MM.1S (cell line): ENCODE measurements at regions not wholly inside any gene's neighbourhood (a gene's known extent, or its start where the extent isn't known, plus 50 kb on each side); places are given as distances from the start of the nearest gene placed in this dataset.

Experiments
- DNase-seq: peaks from one replicate; pipeline ENCODE4 v3.0.0-alpha.2; 2015
- H2AFZ ChIP-seq: fragments of 300-600 bp; sonication (generic); 2 replicates; pipeline ENCODE4 v1.6.0; 2016; ENCODE audit warnings: antibody characterized with exemption, low read length
- H3F3A ChIP-seq: fragments of 300-600 bp; sonication (generic); 2 replicates; pipeline ENCODE4 v1.6.1; 2016; ENCODE audit warnings: mild to moderate bottlenecking, antibody characterized with exemption, low read length, moderate library complexity, mixed read lengths; ENCODE audit not compliant: insufficient read depth
- H3K27ac ChIP-seq: fragments of 300-600 bp; sonication (generic); 2 replicates; pipeline ENCODE4 v1.5.1; 2016; ENCODE audit warnings: mild to moderate bottlenecking, low read length
- H3K27me3 ChIP-seq: fragments of 300-600 bp; sonication (generic); replicated peaks from 2 replicates; pipeline ENCODE4 v1.6.0; 2016; ENCODE audit warnings: low read length; ENCODE audit not compliant: insufficient read depth
- H3K36me3 ChIP-seq: fragments of 300-600 bp; sonication (generic); replicated peaks from 2 replicates; pipeline ENCODE4 v1.6.1; 2016; ENCODE audit warnings: mild to moderate bottlenecking, low read length, mixed read lengths; ENCODE audit not compliant: insufficient read depth
- H3K4me1 ChIP-seq: fragments of 300-600 bp; sonication (generic); 2 replicates; pipeline ENCODE4 v1.6.1; 2016; ENCODE audit warnings: low read length, mixed read lengths
- H3K4me2 ChIP-seq: fragments of 300-600 bp; sonication (generic); 2 replicates; pipeline ENCODE4 v1.6.0; 2016; ENCODE audit warnings: low read depth, low read length
- H3K4me3 ChIP-seq: fragments of 300-600 bp; sonication (generic); 2 replicates; pipeline ENCODE4 v1.5.1; 2016; ENCODE audit warnings: low read length, mixed read lengths
- H3K79me2 ChIP-seq: fragments of 300-600 bp; sonication (generic); 2 replicates; pipeline ENCODE4 v1.6.1; 2016; ENCODE audit warnings: mixed run types, low read length, mixed read lengths
- H3K9ac ChIP-seq: fragments of 300-600 bp; sonication (generic); 2 replicates; pipeline ENCODE4 v1.6.1; 2016; ENCODE audit warnings: low read length, mixed read lengths
- H3K9me2 ChIP-seq: fragments of 300-600 bp; sonication (generic); replicated peaks from 2 replicates; pipeline ENCODE4 v1.6.1; 2016; ENCODE audit warnings: mild to moderate bottlenecking, low read length, mixed read lengths; ENCODE audit not compliant: insufficient read depth
- H3K9me3 ChIP-seq: fragments of 300-600 bp; sonication (generic); replicated peaks from 2 replicates; pipeline ENCODE4 v1.6.1; 2016; ENCODE audit warnings: mild to moderate bottlenecking, low read length, mixed read lengths; ENCODE audit not compliant: insufficient read depth
- H4K20me1 ChIP-seq: fragments of 300-600 bp; sonication (generic); 2 replicates; pipeline ENCODE4 v1.6.1; 2016; ENCODE audit warnings: mild to moderate bottlenecking, low read length, moderate library complexity, mixed read lengths; ENCODE audit not compliant: insufficient read depth
- EZH2 ChIP-seq: fragments of 300-600 bp; sonication (generic); optimal IDR thresholded peaks from 2 replicates; pipeline ENCODE3; 2017; ENCODE audit warnings: low read depth, mild to moderate bottlenecking, antibody characterized with exemption, low read length, mixed read lengths
- EZH2phosphoT487 ChIP-seq: fragments of 300-600 bp; sonication (generic); IDR thresholded peaks from 2 replicates; pipeline ENCODE4 v1.6.1; 2018; ENCODE audit warnings: antibody characterized with exemption, low read length
- TF ChIP-seq, protein P1 (sequence below): fragments of 300-600 bp; sonication (generic); IDR thresholded peaks from 2 replicates; pipeline ENCODE4 v1.5.1; 2016; ENCODE audit warnings: antibody characterized with exemption, low read length, mixed read lengths

DNA sequence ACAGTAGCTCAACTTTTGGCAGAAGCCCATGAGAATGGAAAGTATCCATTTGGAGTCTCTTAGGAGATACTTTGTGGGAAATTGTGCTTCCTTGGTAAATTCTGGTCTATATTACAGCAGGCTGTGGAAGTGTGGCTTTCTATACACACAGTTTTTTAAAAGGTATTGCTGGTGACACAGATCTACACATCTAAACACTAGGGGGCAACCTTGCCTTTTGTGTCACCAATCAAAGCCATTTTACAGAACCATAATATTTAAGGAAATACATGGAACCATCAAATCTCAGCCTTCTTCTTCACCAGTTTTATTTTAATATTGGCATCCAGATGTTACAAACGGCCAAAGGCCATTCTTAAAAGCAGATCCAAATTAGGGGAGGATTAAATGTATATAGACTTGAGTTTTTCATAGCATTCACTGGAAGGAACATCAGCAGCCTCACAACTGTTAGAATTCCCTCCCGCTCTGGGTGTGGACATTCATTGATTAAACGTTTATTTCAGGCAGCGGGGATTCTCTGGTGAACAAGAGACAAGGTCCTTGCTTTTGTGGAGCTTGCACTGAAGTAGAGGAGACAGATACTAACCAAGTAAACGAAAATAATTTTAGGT, 132.4 kb upstream of the EPB41L4A start:
- Histone ChIP-seq H3K4me1 (peaks cover 16% of the 10 kb centered on the region), H3K4me2 (no peak overlapping the region), H3K9ac (no peak overlapping the region), H2AFZ (no peak overlapping the region), H4K20me1 (no peaks in the 10 kb centered on the region), H3K9me3 (no peaks in the 10 kb centered on the region), H3K27me3 (no peaks in the 10 kb centered on the region), H3K9me2 (no peaks in the 10 kb centered on the region), H3K79me2 (no peaks in the 10 kb centered on the region), H3F3A (peaks cover 8% of the 10 kb centered on the region; the same call in 1 of the 2 replicates), H3K27ac (no peak overlapping the region), H3K36me3 (no peaks in the 10 kb centered on the region), H3K4me3 (no peak overlapping the region)
- TF ChIP-seq EZH2phosphoT487 (no peak), EZH2 (no peak)
- TF ChIP-seq, protein P1, sequence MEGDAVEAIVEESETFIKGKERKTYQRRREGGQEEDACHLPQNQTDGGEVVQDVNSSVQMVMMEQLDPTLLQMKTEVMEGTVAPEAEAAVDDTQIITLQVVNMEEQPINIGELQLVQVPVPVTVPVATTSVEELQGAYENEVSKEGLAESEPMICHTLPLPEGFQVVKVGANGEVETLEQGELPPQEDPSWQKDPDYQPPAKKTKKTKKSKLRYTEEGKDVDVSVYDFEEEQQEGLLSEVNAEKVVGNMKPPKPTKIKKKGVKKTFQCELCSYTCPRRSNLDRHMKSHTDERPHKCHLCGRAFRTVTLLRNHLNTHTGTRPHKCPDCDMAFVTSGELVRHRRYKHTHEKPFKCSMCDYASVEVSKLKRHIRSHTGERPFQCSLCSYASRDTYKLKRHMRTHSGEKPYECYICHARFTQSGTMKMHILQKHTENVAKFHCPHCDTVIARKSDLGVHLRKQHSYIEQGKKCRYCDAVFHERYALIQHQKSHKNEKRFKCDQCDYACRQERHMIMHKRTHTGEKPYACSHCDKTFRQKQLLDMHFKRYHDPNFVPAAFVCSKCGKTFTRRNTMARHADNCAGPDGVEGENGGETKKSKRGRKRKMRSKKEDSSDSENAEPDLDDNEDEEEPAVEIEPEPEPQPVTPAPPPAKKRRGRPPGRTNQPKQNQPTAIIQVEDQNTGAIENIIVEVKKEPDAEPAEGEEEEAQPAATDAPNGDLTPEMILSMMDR = peak; percentile 80
- peak; percentile 59 for DNase-seq

DNA sequence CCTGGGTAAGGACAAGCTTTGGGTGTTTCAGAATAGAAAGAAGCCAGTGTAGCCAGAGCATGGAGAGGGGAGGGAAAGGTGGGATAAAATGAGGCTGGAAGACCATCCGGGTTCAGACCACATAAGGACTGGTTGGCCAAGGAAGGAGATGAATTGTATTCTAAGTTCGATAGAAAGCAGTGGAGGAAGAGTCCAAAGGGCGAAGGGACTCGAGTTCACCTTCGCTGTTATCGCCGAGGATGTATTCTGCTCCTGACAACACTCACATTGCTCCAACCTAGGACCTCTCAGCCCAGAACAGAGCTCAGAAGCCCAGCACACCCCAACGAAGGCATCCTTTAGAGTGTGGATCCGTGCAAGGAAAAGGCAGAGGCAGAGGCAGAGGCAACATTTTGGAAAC, 133.1 kb upstream of the EPB41L4A start:
- Histone ChIP-seq H3K79me2 (no peaks in the 10 kb centered on the region), H4K20me1 (no peaks in the 10 kb centered on the region), H3K9me3 (no peaks in the 10 kb centered on the region), H3K9ac (no peak overlapping the region), H3K27me3 (no peaks in the 10 kb centered on the region), H3K9me2 (no peaks in the 10 kb centered on the region), H2AFZ (no peak overlapping the region), H3K36me3 (no peaks in the 10 kb centered on the region), H3F3A (peaks cover 8% of the 10 kb centered on the region; the same call in 1 of the 2 replicates), H3K4me3 (no peak overlapping the region), H3K4me1 (peaks cover 16% of the 10 kb centered on the region), H3K27ac (no peak overlapping the region), H3K4me2 (no peak overlapping the region)
- TF ChIP-seq, protein P1 = no peak
- TF ChIP-seq EZH2 = no peak
- TF ChIP-seq EZH2phosphoT487 = no peak
- DNase-seq = no peak

DNA sequence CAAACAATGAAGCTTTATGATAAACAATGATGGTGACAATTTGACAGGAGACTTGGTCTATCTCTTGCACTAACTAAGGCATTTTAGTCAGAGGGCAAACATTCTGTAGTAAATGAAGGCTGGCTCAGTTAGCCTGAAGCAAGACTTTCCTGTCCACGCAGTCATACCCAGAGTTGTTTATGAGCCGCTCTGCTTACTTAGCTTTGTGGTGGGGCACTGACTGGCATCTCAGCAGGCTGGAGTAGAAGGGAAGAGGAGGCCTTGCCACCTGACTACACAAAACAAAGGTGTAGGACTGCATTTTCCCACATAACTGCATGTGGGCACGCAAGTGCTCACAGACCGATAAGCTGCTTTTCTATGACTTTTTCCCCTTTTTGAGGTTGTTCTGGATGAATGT, 133.7 kb upstream of the EPB41L4A start:
- Histone ChIP-seq H3K9ac (no peak overlapping the region), H3K4me3 (no peak overlapping the region), H3K36me3 (no peaks in the 10 kb centered on the region), H3K9me2 (no peaks in the 10 kb centered on the region), H3F3A (peaks cover 8% of the 10 kb centered on the region; the same call in 1 of the 2 replicates), H4K20me1 (no peaks in the 10 kb centered on the region), H3K27ac (no peak overlapping the region), H3K79me2 (no peaks in the 10 kb centered on the region), H2AFZ (no peak overlapping the region), H3K9me3 (no peaks in the 10 kb centered on the region), H3K4me2 (no peak overlapping the region), H3K4me1 (peaks cover 16% of the 10 kb centered on the region), H3K27me3 (no peaks in the 10 kb centered on the region)
- TF ChIP-seq EZH2phosphoT487 (no peak), EZH2 (no peak)
- TF ChIP-seq, protein P1 = no peak
- no peak for DNase-seq
